Peyer's patch (tissue), 4 donors: ENCODE measurements at regions not wholly inside any gene's neighbourhood (a gene's known extent, or its start where the extent isn't known, plus 50 kb on each side); places are given as distances from the start of the nearest gene placed in this dataset.

Experiments used
- CTCF ChIP-seq, 6 experiments: fragments of 450-650 bp in 4 of 6; fragments of 200-600 bp in 2 of 6; sonication (generic) in 1 of 6; IDR thresholded peaks; one replicate each; pipeline ENCODE4 v1.5.1; 2017 to 2019; ENCODE audit warnings: antibody characterized with exemption in 6 of 6, mild to moderate bottlenecking in 3 of 6, moderate library complexity in 1 of 6
- POLR2A ChIP-seq, 2 donors: fragments of 450-650 bp; IDR thresholded peaks; one replicate each; pipeline ENCODE4 v1.5.1; 2017; ENCODE audit warnings: antibody characterized with exemption in 2 of 2, mild to moderate bottlenecking in 2 of 2, moderate library complexity in 2 of 2

GRCh38 chr5:106368021-106368420, 1302.7 kb downstream of the EFNA5 start:
- TF ChIP-seq CTCF (IDR thresholded peaks at IDR 0.05) (no peak), POLR2A (IDR thresholded peaks at IDR 0.05) (no peak)
